CD8-positive, alpha-beta memory T cell (primary cell): ENCODE measurements at regions not wholly inside any gene's neighbourhood (a gene's known extent, or its start where the extent isn't known, plus 50 kb on each side); places are given as distances from the start of the nearest gene placed in this dataset.

Experiments used
- CTCF ChIA-PET: fragments of 350-600 bp; sonication (Branson Sonifier 250); formaldehyde crosslinking; loops from one replicate; lab custom pipeline; 2021; ENCODE audit warnings: antibody characterized with exemption; lab: Charles Lee
- POLR2A ChIA-PET: fragments of 350-600 bp; sonication (Branson Sonifier 250); formaldehyde crosslinking; loops from one replicate; lab custom pipeline; 2021; ENCODE audit warnings: antibody characterized with exemption; lab: Charles Lee
- DNase-seq, 5 donors: peaks; one replicate each; pipeline versions ENCODE4 v3.0.0 to v3.0.0-alpha.2; 2020 to 2022; ENCODE audit warnings: mixed read lengths in 1 of 5
- H3K27ac ChIP-seq: one replicate; pipeline ENCODE4 v1.7.0; 2013; ENCODE audit warnings: low read depth, mild to moderate bottlenecking, low read length, moderate library complexity
- H3K27me3 ChIP-seq: 2 replicates; pipeline ENCODE4 v1.7.0; 2013; ENCODE audit warnings: low read length, mild to moderate bottlenecking; ENCODE audit not compliant: insufficient read depth, poor library complexity, severe bottlenecking
- H3K36me3 ChIP-seq: 2 replicates; pipeline ENCODE4 v1.7.0; 2013; ENCODE audit warnings: mild to moderate bottlenecking, low read length, moderate library complexity; ENCODE audit not compliant: insufficient read depth
- H3K4me1 ChIP-seq: 2 replicates; pipeline ENCODE4 v1.7.0; 2013; ENCODE audit warnings: mild to moderate bottlenecking, low read length, moderate library complexity; ENCODE audit not compliant: insufficient read depth
- H3K4me3 ChIP-seq: 2 replicates; pipeline ENCODE4 v1.7.0; 2013; ENCODE audit warnings: mild to moderate bottlenecking, low read length
- H3K9me3 ChIP-seq: 2 replicates; pipeline ENCODE4 v1.7.0; 2013; ENCODE audit warnings: mild to moderate bottlenecking, low read length
- H3K27ac Mint-ChIP-seq, 8 donors: one replicate each; pipeline ENCODE4 v1.8.0; 2020 to 2021; ENCODE audit warnings: mixed read lengths in 8 of 8, mild to moderate bottlenecking in 6 of 8, inconsistent platforms in 3 of 8, moderate library complexity in 3 of 8
- H3K27me3 Mint-ChIP-seq, 2 donors: one replicate each; pipeline ENCODE4 v1.8.0; 2020 to 2021; ENCODE audit warnings: mixed read lengths in 2 of 2, mild to moderate bottlenecking in 1 of 2, moderate library complexity in 1 of 2
- H3K36me3 Mint-ChIP-seq, 3 donors: one replicate each; pipeline ENCODE4 v1.8.0; 2020 to 2021; ENCODE audit warnings: mixed read lengths in 3 of 3, inconsistent platforms in 1 of 3, mild to moderate bottlenecking in 1 of 3
- H3K4me1 Mint-ChIP-seq, 3 donors: one replicate each; pipeline ENCODE4 v1.8.0; 2020 to 2021; ENCODE audit warnings: mixed read lengths in 3 of 3, inconsistent platforms in 1 of 3, mild to moderate bottlenecking in 1 of 3
- H3K4me3 Mint-ChIP-seq, 7 donors: one replicate each; pipeline ENCODE4 v1.8.0; 2020 to 2021; ENCODE audit warnings: mixed read lengths in 7 of 7, mild to moderate bottlenecking in 6 of 7, moderate library complexity in 4 of 7, inconsistent platforms in 2 of 7
- H3K9me3 Mint-ChIP-seq, 5 donors: one replicate each; pipeline ENCODE4 v1.8.0; 2020 to 2022; ENCODE audit warnings: mixed read lengths in 5 of 5, mild to moderate bottlenecking in 3 of 5, moderate library complexity in 2 of 5, inconsistent platforms in 1 of 5

DNA sequence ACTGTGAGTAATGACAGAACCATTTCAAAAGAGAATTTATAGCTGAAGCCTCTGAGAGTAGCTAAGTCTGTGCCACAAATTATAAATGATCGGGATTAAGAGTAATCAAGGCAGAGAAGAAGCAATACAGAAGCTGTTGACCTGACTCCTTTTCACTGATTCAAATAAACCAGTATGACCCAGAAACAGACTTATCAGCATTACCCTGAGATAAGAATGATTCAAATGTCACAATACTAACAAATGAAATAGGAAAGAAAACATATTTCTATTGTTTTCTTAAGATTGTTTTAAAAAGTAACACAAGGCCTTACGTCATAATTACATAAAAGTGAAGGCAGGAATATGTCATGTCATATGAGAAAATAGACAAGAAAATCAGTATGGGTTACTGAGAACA, 1534.6 kb downstream of the SI start:
- no peak overlapping the region for H3K27ac Mint-ChIP-seq
- no peaks in the 10 kb centered on the region for H3K4me1 Mint-ChIP-seq
- no peak overlapping the region for H3K4me3 Mint-ChIP-seq
- H3K4me3 ChIP-seq, result no peak overlapping the region
- H3K9me3 Mint-ChIP-seq, result peaks cover 0 to 8% (median 0%) of the 10 kb centered on the region in 5 donors
- POLR2A ChIA-PET, result no interaction called here
- no peaks in the 10 kb centered on the region for H3K9me3 ChIP-seq
- CTCF ChIA-PET, result no interaction called here
- no peaks in the 10 kb centered on the region for H3K4me1 ChIP-seq
- no peaks in the 10 kb centered on the region for H3K27me3 Mint-ChIP-seq
- no peaks in the 10 kb centered on the region for H3K36me3 Mint-ChIP-seq
- H3K27ac ChIP-seq, result no peak overlapping the region
- no peaks in the 10 kb centered on the region for H3K36me3 ChIP-seq
- no peak for DNase-seq
- no peaks in the 10 kb centered on the region for H3K27me3 ChIP-seq

DNA sequence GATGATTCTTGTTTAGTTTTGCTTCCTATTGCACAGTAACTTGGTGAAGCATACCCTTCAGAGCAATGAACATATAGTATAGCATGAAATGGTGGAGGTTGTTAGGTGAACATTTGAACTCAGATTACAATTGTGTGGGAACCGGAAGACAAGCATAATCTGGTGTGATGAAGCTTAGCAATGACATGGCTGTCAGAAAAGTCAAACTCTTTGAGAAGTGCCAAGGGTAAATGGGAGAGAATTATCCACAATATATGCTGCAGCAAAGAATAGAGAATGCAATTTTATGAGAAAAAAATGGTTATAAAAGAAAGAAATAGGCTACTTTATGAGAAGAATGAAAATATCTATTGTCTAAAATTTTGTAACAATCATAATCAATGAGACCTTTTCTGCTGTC, 1536.7 kb downstream of the SI start:
- Mint-ChIP-seq H3K9me3 (peaks cover 0 to 7% (median 4%) of the 10 kb centered on the region in 5 donors), H3K4me1 (no peaks in the 10 kb centered on the region), H3K27ac (no peak overlapping the region), H3K4me3 (no peak overlapping the region), H3K36me3 (no peaks in the 10 kb centered on the region), H3K27me3 (no peaks in the 10 kb centered on the region)
- no peak overlapping the region for H3K27ac ChIP-seq
- no peaks in the 10 kb centered on the region for H3K4me1 ChIP-seq
- CTCF ChIA-PET, result no interaction called here
- DNase-seq, result no peak
- POLR2A ChIA-PET, result no interaction called here
- no peaks in the 10 kb centered on the region for H3K36me3 ChIP-seq
- no peaks in the 10 kb centered on the region for H3K27me3 ChIP-seq
- no peak overlapping the region for H3K4me3 ChIP-seq
- H3K9me3 ChIP-seq, result no peaks in the 10 kb centered on the region

DNA sequence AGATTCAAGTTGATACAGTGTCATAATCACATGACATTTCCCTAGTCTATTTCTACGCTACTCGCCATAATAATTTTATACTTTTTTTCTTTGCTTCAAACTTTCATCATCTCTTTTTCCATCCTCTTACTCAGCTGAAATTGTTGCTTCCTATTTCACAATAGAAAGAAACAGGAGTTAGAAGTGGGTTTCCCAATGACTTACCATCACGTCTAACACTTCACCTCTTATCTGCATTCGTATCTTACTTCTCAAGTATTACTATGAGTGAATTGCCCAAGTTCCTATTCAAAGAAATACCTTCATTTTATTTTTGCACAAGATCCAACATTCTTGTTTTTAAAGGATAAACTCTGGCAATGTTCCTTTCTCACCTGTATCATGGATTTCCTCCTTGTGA, 1539.9 kb downstream of the SI start:
- no peaks in the 10 kb centered on the region for H3K36me3 ChIP-seq
- ChIA-PET CTCF (no interaction called here), POLR2A (no interaction called here)
- no peak for DNase-seq
- Mint-ChIP-seq H3K27me3 (no peaks in the 10 kb centered on the region), H3K4me3 (no peak overlapping the region), H3K4me1 (no peaks in the 10 kb centered on the region), H3K27ac (no peak overlapping the region), H3K36me3 (no peaks in the 10 kb centered on the region), H3K9me3 (peaks cover 3 to 9% (median 5%) of the 10 kb centered on the region in 5 donors)
- H3K27ac ChIP-seq, result no peak overlapping the region
- H3K4me3 ChIP-seq, result no peak overlapping the region
- no peaks in the 10 kb centered on the region for H3K4me1 ChIP-seq
- H3K27me3 ChIP-seq, result no peaks in the 10 kb centered on the region
- no peaks in the 10 kb centered on the region for H3K9me3 ChIP-seq

DNA sequence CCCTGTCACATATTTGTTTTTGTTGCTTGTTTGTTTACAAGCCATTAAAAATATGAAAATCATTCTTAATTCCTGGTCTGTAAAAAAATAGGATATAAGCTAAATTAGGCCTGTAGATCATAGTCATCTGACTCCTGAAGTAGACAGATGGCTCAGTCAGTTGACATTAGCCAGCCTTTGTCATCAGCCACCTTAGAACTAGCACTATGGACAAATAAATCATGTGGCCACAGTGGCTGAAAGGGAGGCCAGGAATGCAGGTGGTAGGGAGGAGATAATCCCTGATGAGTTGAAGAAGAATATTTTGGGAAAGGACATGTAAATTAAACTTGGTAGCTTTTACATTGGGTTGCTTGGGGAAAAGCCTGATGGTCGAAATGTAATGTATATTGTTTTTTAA, 1544.9 kb downstream of the SI start:
- no peak overlapping the region for H3K27ac ChIP-seq
- H3K9me3 ChIP-seq, result no peaks in the 10 kb centered on the region
- Mint-ChIP-seq H3K4me1 (no peaks in the 10 kb centered on the region), H3K4me3 (no peak overlapping the region), H3K9me3 (peaks cover 4 to 28% (median 6%) of the 10 kb centered on the region in 5 donors), H3K36me3 (no peaks in the 10 kb centered on the region), H3K27ac (peak overlapping the region in 1 of 8 donors; percentile 50), H3K27me3 (no peaks in the 10 kb centered on the region)
- ChIA-PET POLR2A (no interaction called here), CTCF (no interaction called here)
- no peaks in the 10 kb centered on the region for H3K36me3 ChIP-seq
- no peaks in the 10 kb centered on the region for H3K27me3 ChIP-seq
- no peaks in the 10 kb centered on the region for H3K4me1 ChIP-seq
- no peak overlapping the region for H3K4me3 ChIP-seq
- DNase-seq, result no peak

DNA sequence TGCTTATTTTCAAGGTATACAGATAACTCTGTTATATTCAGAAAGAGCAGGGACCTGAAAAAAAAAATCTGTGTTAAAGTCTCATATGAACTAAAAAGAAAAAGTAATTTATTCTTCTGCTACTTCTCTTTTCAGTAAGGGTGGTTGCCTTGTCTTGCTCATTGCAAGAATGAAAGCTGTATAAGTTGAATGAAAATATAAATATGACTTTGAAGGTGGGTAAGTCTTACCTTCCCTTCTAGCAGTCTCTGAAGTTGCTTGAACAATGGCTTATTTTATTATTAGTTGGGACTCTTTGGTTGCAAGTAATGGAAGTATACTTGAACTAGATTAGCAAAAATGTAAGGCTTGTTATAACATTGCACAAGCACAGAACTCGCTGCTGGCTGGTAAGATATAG, 1554.9 kb downstream of the SI start:
- H3K9me3 ChIP-seq, result no peaks in the 10 kb centered on the region
- ChIA-PET CTCF (no interaction called here), POLR2A (no interaction called here)
- Mint-ChIP-seq H3K27ac (no peak overlapping the region), H3K27me3 (no peaks in the 10 kb centered on the region), H3K4me1 (no peaks in the 10 kb centered on the region), H3K9me3 (peaks cover 2 to 15% (median 10%) of the 10 kb centered on the region in 5 donors), H3K36me3 (no peaks in the 10 kb centered on the region), H3K4me3 (no peak overlapping the region)
- no peak for DNase-seq
- no peaks in the 10 kb centered on the region for H3K4me1 ChIP-seq
- H3K36me3 ChIP-seq, result no peaks in the 10 kb centered on the region
- no peaks in the 10 kb centered on the region for H3K27me3 ChIP-seq
- H3K27ac ChIP-seq, result no peak overlapping the region
- no peak overlapping the region for H3K4me3 ChIP-seq

DNA sequence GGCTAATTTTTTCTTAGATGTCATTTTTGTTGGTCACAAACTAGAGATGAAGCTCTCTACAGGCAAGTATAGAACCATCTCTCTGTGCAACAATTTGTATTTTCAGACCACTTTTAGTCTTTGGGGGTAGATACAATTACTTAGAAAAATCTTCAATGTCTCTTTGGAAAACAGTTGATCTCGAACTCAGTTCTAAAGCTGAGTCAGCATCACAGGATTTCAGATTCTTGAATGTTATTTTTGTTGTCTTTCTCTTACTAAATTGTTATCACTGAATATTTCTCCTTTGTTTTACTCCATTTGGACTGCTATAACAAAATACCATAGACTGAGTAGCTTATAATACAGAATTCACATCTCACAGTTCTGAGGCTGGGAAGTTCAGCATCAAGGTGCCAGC, 1557.0 kb downstream of the SI start:
- H3K27ac Mint-ChIP-seq, result no peak overlapping the region
- H3K9me3 ChIP-seq, result no peaks in the 10 kb centered on the region
- no peak overlapping the region for H3K27ac ChIP-seq
- ChIA-PET CTCF (no interaction called here), POLR2A (no interaction called here)
- H3K4me1 Mint-ChIP-seq, result no peaks in the 10 kb centered on the region
- H3K36me3 Mint-ChIP-seq, result no peaks in the 10 kb centered on the region
- H3K27me3 ChIP-seq, result no peaks in the 10 kb centered on the region
- H3K36me3 ChIP-seq, result no peaks in the 10 kb centered on the region
- DNase-seq, result no peak
- H3K4me3 ChIP-seq, result no peak overlapping the region
- H3K27me3 Mint-ChIP-seq, result no peaks in the 10 kb centered on the region
- H3K4me3 Mint-ChIP-seq, result no peak overlapping the region
- H3K4me1 ChIP-seq, result no peaks in the 10 kb centered on the region
- peaks cover 2 to 22% (median 10%) of the 10 kb centered on the region in 5 donors for H3K9me3 Mint-ChIP-seq

DNA sequence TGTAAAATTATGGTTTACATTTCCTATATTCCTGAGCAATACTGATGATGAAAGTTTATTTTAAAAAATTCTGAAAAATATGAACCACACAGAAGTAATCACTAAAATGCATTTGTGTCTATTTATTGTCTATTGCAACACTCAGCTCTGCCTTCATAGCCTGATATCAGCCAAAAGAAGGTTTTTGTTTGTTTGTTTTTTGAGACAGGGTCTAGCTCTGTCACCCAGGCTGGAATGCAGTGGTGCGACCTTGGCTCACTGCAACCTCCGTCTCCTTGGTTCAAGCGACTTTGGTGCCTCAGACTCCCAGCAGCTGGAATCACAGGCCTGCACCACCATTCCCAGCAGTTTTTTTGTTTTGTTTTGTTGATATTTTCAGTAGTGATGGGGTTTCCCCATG, 1560.2 kb downstream of the SI start:
- no peaks in the 10 kb centered on the region for H3K9me3 ChIP-seq
- H3K4me3 ChIP-seq, result no peak overlapping the region
- POLR2A ChIA-PET, result no interaction called here
- H3K27ac Mint-ChIP-seq, result no peak overlapping the region
- H3K36me3 ChIP-seq, result no peaks in the 10 kb centered on the region
- H3K4me1 Mint-ChIP-seq, result no peaks in the 10 kb centered on the region
- no peaks in the 10 kb centered on the region for H3K4me1 ChIP-seq
- H3K36me3 Mint-ChIP-seq, result no peaks in the 10 kb centered on the region
- H3K27me3 Mint-ChIP-seq, result no peaks in the 10 kb centered on the region
- CTCF ChIA-PET, result no interaction called here
- peaks cover 2 to 33% (median 17%) of the 10 kb centered on the region in 5 donors for H3K9me3 Mint-ChIP-seq
- H3K27me3 ChIP-seq, result no peaks in the 10 kb centered on the region
- DNase-seq, result no peak
- no peak overlapping the region for H3K27ac ChIP-seq
- H3K4me3 Mint-ChIP-seq, result no peak overlapping the region

DNA sequence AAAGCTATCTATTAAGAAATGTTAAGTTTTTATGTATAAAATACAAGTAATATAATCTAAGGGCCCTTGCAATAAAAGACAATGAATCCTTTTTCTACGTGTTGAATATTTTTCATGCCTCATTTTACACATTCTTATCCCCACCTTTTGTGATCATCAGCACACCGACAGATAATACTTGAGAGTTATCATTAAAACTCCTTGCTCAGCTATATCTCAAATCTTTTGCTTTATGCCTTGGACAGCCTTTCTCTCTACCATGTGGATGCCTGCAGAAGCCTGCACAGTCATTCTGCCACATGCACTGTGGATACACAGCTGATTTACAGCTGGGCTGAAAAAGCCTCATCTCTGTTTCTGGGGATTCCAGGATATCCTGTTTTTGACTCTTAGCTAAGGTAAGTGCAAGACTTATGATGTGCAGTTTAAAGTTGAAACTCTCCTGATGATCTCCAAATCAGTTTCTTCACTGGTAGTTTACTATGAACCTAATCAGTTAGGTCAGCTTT, 1565.1 kb downstream of the SI start:
- ChIA-PET POLR2A (no interaction called here), CTCF (no interaction called here)
- no peaks in the 10 kb centered on the region for H3K36me3 Mint-ChIP-seq
- H3K4me3 Mint-ChIP-seq, result no peak overlapping the region
- Histone ChIP-seq H3K27me3 (no peaks in the 10 kb centered on the region), H3K4me1 (no peaks in the 10 kb centered on the region), H3K27ac (no peak overlapping the region), H3K4me3 (no peak overlapping the region), H3K36me3 (no peaks in the 10 kb centered on the region), H3K9me3 (no peaks in the 10 kb centered on the region)
- H3K27me3 Mint-ChIP-seq, result no peaks in the 10 kb centered on the region
- no peak for DNase-seq
- H3K9me3 Mint-ChIP-seq, result peaks cover 0 to 28% (median 6%) of the 10 kb centered on the region in 5 donors
- H3K27ac Mint-ChIP-seq, result no peak overlapping the region
- H3K4me1 Mint-ChIP-seq, result no peaks in the 10 kb centered on the region

DNA sequence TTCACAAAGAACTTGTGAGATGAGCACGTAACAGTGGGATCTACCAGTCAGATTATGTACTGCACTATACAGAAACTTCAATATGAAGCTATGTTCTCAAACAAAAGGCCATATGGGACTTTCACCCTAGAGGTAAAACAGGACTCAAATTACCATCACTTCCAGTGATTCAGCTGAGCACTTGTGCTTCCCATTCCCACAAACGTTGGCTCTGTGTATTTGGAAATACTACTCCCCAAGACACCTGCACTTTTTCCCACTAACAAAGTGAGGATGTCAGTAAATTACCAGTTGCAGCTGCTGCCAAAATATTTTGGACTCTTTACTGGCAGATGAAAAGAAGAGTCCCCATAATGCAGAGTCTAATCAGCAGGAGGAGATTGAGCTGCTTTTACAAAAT, 1570.1 kb downstream of the SI start:
- no peak for DNase-seq
- Mint-ChIP-seq H3K4me3 (no peak overlapping the region), H3K4me1 (no peaks in the 10 kb centered on the region), H3K27ac (no peak overlapping the region), H3K27me3 (no peaks in the 10 kb centered on the region), H3K36me3 (no peaks in the 10 kb centered on the region), H3K9me3 (peaks cover 0 to 8% (median 2%) of the 10 kb centered on the region in 5 donors)
- Histone ChIP-seq H3K36me3 (no peaks in the 10 kb centered on the region), H3K4me3 (no peak overlapping the region), H3K27me3 (no peaks in the 10 kb centered on the region), H3K27ac (no peak overlapping the region), H3K4me1 (no peaks in the 10 kb centered on the region), H3K9me3 (no peaks in the 10 kb centered on the region)
- POLR2A ChIA-PET, result no interaction called here
- CTCF ChIA-PET, result no interaction called here
